HG02678 (cell line): ENCODE measurements at regions not wholly inside any gene's neighbourhood (a gene's known extent, or its start where the extent isn't known, plus 50 kb on each side); places are given as distances from the start of the nearest gene placed in this dataset.
"Not testable (repeated sequence)": the region's sequence is repeated elsewhere in the genome, so short reads cannot be mapped to it uniquely, and the experiment has no call there.

ENCODE experiments used
- ATAC-seq: cut with Tn5 transposase; IDR thresholded peaks from one replicate; pipeline ENCODE4 v1.9.1; 2021; ENCODE audit warnings: mild to moderate bottlenecking, moderate library complexity; ENCODE audit not compliant: unreplicated experiment

DNA sequence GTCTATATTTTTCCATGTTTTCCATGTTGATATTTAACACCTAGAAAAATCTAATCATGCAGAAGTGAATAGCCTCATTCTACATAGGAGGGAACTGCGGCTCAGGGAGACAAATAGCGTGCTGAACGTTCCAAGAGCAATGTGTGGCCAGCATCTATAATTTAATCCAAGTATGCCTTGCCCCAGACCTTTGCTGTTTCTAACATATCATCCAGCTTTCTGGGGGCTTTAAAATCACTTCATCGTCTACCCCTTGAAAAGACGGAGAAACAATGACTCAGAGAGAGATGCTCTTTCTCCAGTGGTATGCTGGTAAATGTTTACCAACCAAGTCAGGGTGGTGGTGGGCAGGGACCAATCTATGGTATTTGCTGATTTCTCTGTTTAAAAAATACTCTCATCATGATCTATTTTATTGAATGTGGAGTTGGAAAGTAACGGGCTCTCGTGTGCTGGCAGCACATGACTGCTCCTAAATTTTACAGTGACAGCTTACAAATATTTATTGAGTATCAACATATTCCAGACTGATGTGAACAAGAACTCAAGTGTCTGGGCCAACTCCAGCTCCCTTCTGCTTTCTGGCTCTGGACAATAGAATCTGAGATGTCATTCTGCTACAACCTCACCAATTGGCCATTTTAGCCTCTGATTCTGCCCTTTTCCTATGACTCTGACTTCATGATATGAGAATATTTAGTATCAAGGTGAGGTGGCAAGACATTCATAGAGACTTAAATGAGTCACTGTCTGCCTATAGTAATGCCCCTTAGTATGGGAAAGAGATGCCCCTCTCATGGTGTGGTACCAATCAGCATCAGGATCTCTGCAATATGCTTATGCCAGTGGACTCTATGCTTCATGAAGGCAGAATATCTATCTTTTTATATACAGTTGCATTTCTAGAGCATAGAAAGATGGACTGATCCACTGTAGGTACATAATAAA is 407.4 kb upstream of the TNC start:
- no peak for ATAC-seq

DNA sequence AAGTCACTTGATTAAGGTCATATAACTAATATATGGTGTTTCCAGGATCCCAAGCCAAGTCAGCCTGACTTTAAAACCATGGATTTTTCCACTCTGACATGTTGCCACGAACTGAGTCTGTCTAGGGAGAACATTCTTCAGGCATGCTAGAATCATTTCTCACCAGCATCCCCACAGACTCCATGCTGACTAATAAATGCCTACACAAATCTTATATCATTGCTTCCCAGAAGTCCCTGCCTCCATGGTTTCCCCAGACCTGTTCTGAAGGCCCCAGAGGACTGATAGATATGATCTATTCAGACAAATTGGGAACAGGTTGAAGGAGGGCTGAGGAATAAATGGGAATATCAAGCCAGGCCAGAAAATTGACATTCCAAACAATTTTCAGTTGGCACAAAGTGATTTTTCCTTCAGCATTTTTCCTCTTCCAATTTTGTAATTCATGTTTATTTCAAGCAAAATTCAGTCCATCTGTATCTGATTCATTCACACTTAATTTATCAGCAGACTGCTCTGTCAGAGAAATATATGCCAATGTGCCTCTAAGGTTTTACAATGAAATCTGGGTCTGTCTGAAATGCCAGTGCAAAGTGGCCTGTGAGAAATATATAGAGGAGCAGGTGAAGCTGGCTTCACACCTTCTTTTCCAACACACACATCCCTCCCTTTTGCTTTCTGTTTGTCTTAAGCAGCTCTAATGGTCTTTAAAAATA is 413.6 kb upstream of the TNC start:
- no peak for ATAC-seq

DNA sequence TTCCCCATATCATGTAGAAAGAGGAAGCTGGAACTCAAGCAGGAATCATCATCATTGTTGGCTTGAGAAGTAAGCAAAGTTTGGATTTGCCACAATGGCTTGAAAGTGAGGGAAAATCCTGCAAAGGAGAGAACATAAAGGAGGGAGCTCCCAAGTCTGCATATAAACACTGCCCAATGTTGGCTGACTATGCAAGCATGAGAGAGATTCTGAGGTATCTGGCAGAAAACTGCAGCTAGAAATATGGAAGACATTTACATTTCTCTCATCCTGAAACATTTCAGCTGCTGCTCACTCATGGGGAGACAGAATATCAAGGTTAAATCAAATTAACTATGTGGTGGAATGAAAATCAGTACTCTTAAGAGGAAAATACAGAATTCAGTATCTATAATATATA is 415.6 kb upstream of the TNC start:
- no peak for ATAC-seq

DNA sequence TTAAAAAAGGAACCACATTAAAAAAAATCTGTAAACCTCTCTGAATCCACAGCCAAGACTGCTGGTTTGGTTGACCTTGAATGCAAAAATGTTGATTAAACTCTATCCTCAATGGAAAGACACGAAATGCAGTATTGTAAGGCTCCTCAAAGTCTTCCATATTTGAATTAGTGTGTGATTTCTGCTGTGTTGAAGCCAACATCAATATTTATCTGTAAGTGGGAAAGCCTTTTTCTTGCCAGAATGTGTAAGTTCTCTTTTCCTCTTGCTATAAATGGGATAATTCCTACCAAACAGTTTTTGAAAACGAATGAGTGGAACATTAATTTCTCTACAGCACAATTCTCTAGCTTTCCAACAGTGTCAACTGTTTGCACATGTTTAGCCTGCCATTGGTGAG is 422.1 kb upstream of the TNC start:
- no peak for ATAC-seq

DNA sequence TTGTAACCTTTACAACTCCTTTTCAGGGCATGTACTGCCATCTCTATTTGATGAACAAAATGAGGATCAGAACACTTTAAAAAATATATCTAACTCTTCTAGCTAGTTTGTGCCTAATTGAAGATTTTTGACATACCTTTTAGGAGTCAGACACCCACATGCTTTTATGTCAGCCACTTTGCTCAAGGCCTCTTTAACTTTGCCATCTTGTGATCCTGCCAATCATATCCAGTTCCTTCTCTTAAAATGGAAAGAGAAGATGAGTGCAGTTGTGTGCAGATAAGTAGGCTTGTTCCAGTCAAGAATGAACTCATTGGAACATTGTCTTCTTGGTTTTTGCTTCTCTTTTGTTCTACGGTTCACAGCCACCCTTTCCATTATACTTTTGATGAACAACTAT is 425.6 kb upstream of the TNC start:
- no peak for ATAC-seq

GRCh38 chr9:115548609-115549260 is 430.8 kb upstream of the TNC start:
- no peak for ATAC-seq

GRCh38 chr9:115551396-115551795 is 433.4 kb upstream of the TNC start:
- no peak for ATAC-seq

GRCh38 chr9:115553060-115553773 is 435.3 kb upstream of the TNC start:
- ATAC-seq = no peak

DNA sequence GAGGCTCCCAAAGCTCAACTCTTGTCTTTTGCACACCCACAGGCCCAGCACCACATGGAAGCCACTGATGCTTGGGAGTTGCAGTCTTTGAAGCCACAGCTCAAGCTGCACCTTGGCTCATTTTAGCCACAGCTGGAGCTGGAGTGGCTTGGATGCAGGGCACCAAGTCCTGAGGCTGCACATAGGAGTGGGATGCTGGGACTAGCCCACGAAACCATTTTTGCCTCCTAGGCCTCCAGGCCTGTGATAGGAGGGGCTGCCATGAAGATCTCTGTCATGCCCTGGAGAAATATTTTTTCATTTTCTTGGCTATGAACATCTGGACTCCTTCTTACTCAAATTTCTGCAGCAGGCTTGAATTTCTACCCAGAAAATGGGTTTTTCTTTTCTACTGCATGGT is 438.5 kb upstream of the TNC start:
- ATAC-seq = no peak

GRCh38 chr9:115575147-115575546 is 457.2 kb upstream of the TNC start:
- ATAC-seq = no peak

- ATAC-seq = not testable (repeated sequence)
Measured at GRCh38 chr9:115585458-115585857, 467.5 kb upstream of the TNC start.

DNA sequence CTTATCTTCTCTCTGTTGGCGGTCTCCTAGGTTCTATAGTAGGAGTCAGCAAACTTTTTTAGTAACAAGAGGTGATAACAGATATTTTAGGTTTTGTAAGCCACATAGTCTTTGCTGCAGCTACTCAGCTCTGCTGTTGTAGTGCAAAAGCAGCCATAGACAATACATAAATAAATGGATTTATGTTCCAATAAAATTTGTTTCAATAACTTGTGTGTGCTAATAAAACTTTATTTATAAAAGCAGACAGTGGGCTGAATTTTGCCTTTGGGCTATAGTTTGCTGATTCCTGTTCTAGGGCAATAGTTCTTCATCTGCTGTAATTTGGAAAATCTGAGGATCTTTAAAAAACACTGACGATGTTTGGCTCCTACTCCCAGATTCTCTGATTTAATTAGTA is 469.4 kb upstream of the TNC start:
- no peak for ATAC-seq

DNA sequence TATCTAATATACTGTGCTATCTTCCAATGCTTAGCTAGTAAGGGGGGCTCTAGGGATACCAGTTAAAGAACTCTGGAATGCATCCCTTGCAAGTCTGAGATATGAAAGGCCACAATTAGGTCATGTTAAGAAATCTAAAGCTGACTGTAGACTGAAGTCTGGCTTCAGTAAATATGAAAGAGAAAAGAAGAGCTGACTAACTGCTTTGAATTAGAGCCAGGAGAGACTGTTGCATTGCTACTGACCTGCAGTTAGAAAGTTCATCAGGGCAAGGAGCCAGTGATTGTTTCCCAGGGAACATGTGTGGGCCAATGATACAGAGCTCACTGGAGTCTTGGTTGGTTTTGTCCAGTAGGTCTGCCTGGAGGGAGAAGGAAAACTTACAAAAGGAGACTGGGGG is 472.1 kb upstream of the TNC start:
- no peak for ATAC-seq

GRCh38 chr9:115591584-115591984 is 473.6 kb upstream of the TNC start:
- no peak for ATAC-seq

- ATAC-seq = peak; percentile 61
Measured at GRCh38 chr9:115593587-115594091, 475.7 kb upstream of the TNC start.

GRCh38 chr9:115594557-115594956 is 476.6 kb upstream of the TNC start:
- ATAC-seq = no peak

DNA sequence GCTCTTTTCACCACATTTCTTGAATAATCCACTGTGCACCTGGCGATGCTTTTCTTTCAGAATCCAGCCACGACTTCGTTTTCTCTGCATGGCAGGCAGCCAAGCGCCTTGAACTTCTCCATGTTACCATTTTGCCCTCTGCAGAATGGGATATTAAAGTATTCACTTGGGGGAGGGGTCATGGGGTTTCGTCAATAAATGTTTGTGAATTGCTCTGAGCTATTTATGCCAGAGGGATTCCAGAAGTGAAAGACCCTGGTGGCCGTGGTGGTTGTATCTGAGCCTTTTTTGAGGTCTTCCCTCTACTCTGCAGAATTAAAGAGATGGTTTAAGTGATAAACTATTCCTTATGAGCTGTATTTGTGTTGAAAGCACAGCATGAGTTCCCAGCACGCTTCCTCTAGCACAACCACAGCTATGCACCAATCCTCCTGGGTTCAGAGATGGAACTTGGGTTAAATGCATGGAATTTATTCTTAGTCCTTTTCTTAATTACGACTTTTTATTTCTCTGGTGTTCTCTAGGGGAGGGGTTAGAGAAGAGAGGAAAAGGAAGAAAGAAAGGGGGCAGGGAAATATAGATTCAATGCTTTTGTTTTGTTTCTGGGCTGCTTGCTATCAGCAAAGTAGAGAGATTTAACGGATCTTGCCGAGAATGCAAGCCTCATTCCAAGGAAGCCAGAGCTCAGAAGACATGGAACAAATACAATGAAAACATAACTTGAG is 478.2 kb upstream of the TNC start:
- ATAC-seq = no peak

DNA sequence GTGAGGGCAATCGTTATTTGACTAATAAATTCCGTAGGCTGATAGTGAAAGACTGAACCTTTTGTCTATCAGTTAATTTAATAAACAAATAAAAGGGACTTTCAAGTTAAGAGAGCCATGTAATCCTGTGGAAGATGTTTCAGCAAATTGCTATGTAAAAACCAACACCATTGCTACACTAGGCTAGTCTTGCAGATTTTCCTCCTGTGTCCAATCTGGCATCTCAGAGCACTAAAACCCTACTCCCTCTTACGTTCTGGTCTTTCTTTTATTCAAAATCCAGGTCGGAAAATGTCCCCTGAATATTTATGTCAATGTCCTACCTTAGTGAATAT is 478.8 kb upstream of the TNC start:
- ATAC-seq = no peak

GRCh38 chr9:115597330-115597895 is 479.5 kb upstream of the TNC start:
- ATAC-seq = no peak

GRCh38 chr9:115598751-115599150 is 480.8 kb upstream of the TNC start:
- no peak for ATAC-seq
